ENCODE measurements at regions not wholly inside any gene's neighbourhood (a gene's known extent, or its start where the extent isn't known, plus 50 kb on each side); places are given as distances from the start of the nearest gene placed in this dataset.

DNA sequence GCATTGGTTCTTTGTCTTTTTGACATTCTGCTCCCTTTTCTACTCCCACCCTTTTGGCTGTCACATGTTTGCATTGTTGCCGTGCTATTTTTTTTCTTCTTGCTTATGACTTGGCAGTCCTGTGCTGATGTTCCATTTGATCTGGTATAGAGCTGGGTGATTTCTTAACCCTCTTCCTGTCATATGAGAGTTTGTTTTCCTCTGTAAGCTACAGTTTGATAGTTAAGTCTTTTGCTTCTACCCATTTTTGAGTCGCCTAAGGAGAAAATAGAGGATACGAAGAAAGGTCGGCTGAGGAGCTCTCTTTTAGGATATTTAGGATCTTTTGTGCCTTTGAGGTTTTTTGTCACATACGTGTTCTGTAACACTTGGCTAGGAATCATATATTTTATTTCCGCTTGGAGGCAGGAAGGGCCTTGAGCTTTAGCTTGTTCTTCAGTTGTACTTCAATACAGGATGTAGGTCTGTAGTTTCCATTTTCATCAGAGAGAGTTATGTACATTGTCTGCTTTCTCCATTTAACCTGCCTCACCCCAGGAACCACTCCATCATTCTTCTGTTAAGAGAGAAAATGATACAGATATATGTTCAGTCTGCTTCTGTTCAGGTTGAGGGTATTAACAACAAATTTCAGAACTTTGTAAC, 150.7 kb downstream of the BACH1 start:
- TF ChIP-seq CTCF (IDR thresholded peaks at IDR 0.05): no peak
- no peak for TF ChIP-seq POLR2A (IDR thresholded peaks at IDR 0.05)

All from right lobe of liver (tissue), 4 donors.